C4-2B (cell line): ENCODE measurements at regions not wholly inside any gene's neighbourhood (a gene's known extent, or its start where the extent isn't known, plus 50 kb on each side); places are given as distances from the start of the nearest gene placed in this dataset.

Experiments used
- H3K27ac ChIP-seq: fragments of 450-650 bp; 2 replicates; pipeline ENCODE4 v1.5.1; 2017
- ZFX ChIP-seq: fragments of 450-650 bp; IDR thresholded peaks from 2 replicates; pipeline ENCODE4 v1.6.1; 2017
- TF ChIP-seq, protein P1 (sequence below): fragments of 450-650 bp; conservative IDR thresholded peaks from 2 replicates; pipeline ENCODE4 v1.5.1; 2017; ENCODE audit warnings: mild to moderate bottlenecking

DNA sequence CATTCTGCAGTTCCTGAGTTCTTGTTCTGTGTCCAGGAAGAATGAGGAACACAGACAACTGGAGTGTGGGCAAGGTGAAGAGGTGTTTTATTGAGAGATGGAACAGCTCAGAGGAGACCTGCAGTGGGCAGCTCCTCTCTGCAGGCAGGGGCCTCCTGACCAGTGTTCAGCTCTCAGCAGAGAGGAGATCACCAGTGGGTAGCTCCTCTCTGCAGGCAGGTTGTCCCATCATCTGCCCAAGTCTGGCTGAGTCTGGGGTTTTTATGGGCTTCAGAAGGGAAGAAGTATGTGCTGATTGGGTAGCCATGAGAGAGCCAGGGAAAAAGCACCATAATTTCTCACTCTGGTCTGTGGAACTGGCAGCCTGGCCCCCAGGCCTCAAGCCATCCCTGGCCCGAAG, 56.0 kb upstream of the RASGEF1B start:
- no peak overlapping the region for H3K27ac ChIP-seq
- no peak for TF ChIP-seq ZFX
- TF ChIP-seq, protein P1, sequence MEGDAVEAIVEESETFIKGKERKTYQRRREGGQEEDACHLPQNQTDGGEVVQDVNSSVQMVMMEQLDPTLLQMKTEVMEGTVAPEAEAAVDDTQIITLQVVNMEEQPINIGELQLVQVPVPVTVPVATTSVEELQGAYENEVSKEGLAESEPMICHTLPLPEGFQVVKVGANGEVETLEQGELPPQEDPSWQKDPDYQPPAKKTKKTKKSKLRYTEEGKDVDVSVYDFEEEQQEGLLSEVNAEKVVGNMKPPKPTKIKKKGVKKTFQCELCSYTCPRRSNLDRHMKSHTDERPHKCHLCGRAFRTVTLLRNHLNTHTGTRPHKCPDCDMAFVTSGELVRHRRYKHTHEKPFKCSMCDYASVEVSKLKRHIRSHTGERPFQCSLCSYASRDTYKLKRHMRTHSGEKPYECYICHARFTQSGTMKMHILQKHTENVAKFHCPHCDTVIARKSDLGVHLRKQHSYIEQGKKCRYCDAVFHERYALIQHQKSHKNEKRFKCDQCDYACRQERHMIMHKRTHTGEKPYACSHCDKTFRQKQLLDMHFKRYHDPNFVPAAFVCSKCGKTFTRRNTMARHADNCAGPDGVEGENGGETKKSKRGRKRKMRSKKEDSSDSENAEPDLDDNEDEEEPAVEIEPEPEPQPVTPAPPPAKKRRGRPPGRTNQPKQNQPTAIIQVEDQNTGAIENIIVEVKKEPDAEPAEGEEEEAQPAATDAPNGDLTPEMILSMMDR: no peak

DNA sequence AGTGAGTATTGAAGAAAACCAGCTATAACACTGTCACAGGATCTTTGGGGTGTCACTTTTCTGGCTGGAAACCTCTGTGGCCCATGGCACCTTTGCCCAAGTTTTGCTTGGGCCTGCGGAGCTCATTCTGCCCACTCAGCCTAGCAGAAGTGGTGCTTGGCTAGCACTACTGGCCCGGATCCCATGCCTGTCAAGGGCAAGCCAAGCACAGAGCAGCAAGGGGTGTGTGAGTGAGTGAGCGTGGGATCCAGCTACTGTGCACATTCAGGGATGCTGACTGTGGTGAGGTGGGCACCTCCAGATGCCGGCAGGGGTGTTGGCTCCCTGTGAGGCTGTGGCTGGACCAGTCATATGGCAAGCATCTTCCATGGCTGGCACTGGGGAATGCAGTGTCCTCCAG, 55.4 kb upstream of the RASGEF1B start:
- no peak for TF ChIP-seq ZFX
- TF ChIP-seq, protein P1: no peak
- no peak overlapping the region for H3K27ac ChIP-seq

DNA sequence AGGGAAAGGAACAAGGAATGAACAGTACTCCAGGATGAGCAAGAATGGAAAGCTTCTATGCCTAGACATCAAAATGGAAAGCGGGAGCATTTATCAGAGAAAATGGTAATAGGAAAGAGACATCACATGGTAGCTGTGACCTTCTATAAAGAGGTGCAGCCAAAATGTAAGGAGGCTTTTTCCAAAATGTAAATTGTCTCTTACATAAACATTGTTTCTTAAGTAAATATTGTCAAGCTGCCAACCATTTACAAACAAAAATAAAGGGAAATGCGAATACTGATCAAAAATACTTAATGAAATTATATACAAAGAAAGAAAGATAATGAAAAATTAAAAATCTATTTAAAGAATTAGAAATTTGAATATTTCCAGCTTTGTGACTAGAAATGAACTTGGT, 55.0 kb upstream of the RASGEF1B start:
- no peak for TF ChIP-seq ZFX
- H3K27ac ChIP-seq: no peak overlapping the region

DNA sequence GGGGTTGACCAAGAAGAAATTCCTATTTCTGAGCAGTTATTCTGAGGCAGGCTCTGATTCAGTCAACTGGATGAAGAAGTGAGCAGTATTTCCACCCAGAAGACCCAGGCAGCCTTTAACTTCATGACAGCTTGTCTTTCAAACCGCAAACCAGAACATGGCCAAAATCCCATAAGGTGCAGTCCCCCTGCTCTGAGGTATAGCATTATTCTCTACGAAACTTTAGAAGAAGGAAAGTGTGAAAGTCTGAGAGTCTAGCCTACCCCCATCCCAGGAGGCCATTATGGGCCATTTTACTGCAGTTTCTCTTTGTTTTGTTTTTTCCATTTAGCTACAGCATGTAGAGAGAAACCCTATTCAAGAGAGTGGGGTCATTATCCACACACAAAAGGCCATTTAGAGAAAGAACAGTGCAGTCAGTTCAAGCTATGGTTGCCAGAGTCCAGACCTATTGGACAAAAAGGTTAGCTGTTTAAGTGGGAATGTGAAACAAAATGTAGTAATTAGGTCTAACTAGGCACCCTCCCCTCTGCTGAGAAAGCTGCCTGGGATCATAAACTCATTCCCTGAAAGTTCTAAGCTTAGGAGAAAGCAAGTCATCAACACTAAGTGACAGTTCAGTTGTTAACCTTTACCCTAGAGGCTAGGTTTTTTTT, 52.1 kb upstream of the RASGEF1B start:
- no peak overlapping the region for H3K27ac ChIP-seq
- TF ChIP-seq, protein P1: no peak
- no peak for TF ChIP-seq ZFX

DNA sequence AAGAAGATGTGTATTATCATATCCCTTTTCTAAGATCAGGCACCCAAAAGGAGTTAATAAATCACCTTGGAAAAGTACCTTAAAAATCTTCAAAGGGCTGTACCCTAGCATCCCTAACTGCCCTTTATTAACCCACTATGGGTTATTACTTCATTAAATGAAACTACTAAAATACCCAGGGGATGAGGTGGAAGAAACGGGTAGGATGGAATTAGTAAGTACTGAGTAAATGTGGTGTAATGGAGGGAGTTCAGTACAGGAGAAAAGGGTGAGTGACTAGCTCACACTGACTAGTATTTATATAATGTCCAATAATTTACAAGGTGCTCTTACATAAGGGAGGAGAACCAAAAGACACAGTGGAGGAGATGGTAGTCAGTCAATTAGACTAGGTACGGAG, 51.0 kb upstream of the RASGEF1B start:
- H3K27ac ChIP-seq: no peak overlapping the region
- TF ChIP-seq ZFX: no peak
- TF ChIP-seq, protein P1: no peak

DNA sequence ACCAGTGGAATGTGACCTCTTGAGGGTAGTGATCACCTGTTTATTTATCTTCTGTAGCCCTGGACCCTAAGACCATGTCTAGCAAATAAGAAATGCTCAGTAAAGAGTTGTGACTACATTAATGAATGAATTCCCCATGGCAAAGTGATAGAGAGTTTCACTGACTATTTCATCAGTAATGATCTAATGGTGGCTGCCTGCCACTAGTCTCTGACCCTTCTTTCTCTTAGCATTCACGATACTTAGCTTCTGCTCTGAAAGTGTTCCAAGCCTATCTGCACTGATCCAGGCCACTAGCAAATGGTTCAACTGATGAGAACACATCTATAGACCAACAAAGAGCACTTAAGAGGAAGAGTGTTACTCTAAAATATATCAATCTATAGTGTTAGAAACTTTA, 50.0 kb upstream of the RASGEF1B start:
- no peak overlapping the region for H3K27ac ChIP-seq
- TF ChIP-seq, protein P1: no peak
- TF ChIP-seq ZFX: no peak
